Stimulated activated CD4-positive, alpha-beta T cell treated with anti-CD3 and anti-CD28 coated beads, TNF-alpha, amount 100 ng/mL, for 48 hours (primary cell): ENCODE measurements at regions not wholly inside any gene's neighbourhood (a gene's known extent, or its start where the extent isn't known, plus 50 kb on each side); places are given as distances from the start of the nearest gene placed in this dataset.
"Not testable (repeated sequence)": the region's sequence is repeated elsewhere in the genome, so short reads cannot be mapped to it uniquely, and the experiment has no call there.

Experiments used
- DNase-seq, 3 donors: peaks; one replicate each; pipeline ENCODE4 v3.0.0-alpha.2; 2020; ENCODE audit warnings: low read depth in 3 of 3

- DNase-seq: no peak
These were observed 121.5 kb upstream of the PDE1A start for GRCh38 chr2:182548031-182548950.

GRCh38 chr2:182550234-182550633 lies 123.4 kb upstream of the PDE1A start:
- DNase-seq: no peak

- DNase-seq: not testable (repeated sequence)
These were observed 125.4 kb upstream of the PDE1A start for GRCh38 chr2:182552232-182552631.

GRCh38 chr2:182552785-182553184 lies 125.9 kb upstream of the PDE1A start:
- DNase-seq: not testable (repeated sequence)

GRCh38 chr2:182553483-182553882 lies 126.6 kb upstream of the PDE1A start:
- DNase-seq: no peak

GRCh38 chr2:182554950-182555349 lies 128.1 kb upstream of the PDE1A start:
- no peak for DNase-seq

GRCh38 chr2:182558564-182558963 lies 131.7 kb upstream of the PDE1A start:
- DNase-seq: no peak

- no peak for DNase-seq
These were observed 132.8 kb upstream of the PDE1A start for GRCh38 chr2:182559623-182560022.

- DNase-seq: no peak
These were observed 139.2 kb upstream of the PDE1A start for GRCh38 chr2:182565911-182566567.

- no peak for DNase-seq
These were observed 142.5 kb upstream of the DNAJC10 start for GRCh38 chr2:182573553-182573952.

GRCh38 chr2:182577816-182578215 lies 138.2 kb upstream of the DNAJC10 start:
- no peak for DNase-seq

- no peak for DNase-seq
These were observed 134.7 kb upstream of the DNAJC10 start for GRCh38 chr2:182581196-182581935.

GRCh38 chr2:182584462-182584861 lies 131.6 kb upstream of the DNAJC10 start:
- no peak for DNase-seq

- no peak for DNase-seq
These were observed 131.1 kb upstream of the DNAJC10 start for GRCh38 chr2:182585001-182585400.

- DNase-seq: no peak
These were observed 130.6 kb upstream of the DNAJC10 start for GRCh38 chr2:182585430-182585829.

- no peak for DNase-seq
These were observed 129.6 kb upstream of the DNAJC10 start for GRCh38 chr2:182586426-182586825.

- no peak for DNase-seq
These were observed 128.2 kb upstream of the DNAJC10 start for GRCh38 chr2:182587831-182588230.

- DNase-seq: no peak
These were observed 126.9 kb upstream of the DNAJC10 start for GRCh38 chr2:182589121-182589520.

- no peak for DNase-seq
These were observed 124.3 kb upstream of the DNAJC10 start for GRCh38 chr2:182591774-182592173.

GRCh38 chr2:182592691-182593393 lies 123.2 kb upstream of the DNAJC10 start:
- DNase-seq: no peak

GRCh38 chr2:182593394-182593975 lies 122.6 kb upstream of the DNAJC10 start:
- no peak for DNase-seq
